ENCODE measurements at regions not wholly inside any gene's neighbourhood (a gene's known extent, or its start where the extent isn't known, plus 50 kb on each side); places are given as distances from the start of the nearest gene placed in this dataset.

DNA sequence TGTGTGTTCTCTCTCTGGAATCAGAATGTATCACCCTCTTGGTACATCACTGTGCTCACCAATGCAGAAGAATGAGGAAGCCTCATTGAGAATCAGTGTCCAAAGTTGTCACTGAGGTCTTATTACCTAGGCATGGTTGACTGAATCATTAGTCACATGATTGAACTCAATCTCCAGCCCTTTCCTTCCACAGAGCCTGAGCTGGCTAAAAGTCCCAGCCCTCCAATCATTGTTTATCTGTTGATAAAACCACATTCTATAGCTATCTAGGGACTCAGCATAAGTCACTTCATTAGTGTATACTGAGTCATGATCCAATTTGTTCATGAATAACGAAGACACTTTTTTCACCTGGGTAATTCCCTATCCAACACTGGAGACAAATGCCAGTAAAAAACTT lies 396.8 kb downstream of the TRAM1L1 start:
- intact Hi-C loops (cut with DNase I; ENCODE audit: low total_unique reads), result no loop called here
- 89 to 96% methylated on average over 1 of the region's 1 CpG for WGBS, 2 donors
- DNase-seq (ENCODE audit: low spot score in 2 of 2), result no peak
- H3K4me3 ChIP-seq (ENCODE audit: low read depth, poor library complexity, severe bottlenecking), result no peak overlapping the region
- TF ChIP-seq, protein P1, sequence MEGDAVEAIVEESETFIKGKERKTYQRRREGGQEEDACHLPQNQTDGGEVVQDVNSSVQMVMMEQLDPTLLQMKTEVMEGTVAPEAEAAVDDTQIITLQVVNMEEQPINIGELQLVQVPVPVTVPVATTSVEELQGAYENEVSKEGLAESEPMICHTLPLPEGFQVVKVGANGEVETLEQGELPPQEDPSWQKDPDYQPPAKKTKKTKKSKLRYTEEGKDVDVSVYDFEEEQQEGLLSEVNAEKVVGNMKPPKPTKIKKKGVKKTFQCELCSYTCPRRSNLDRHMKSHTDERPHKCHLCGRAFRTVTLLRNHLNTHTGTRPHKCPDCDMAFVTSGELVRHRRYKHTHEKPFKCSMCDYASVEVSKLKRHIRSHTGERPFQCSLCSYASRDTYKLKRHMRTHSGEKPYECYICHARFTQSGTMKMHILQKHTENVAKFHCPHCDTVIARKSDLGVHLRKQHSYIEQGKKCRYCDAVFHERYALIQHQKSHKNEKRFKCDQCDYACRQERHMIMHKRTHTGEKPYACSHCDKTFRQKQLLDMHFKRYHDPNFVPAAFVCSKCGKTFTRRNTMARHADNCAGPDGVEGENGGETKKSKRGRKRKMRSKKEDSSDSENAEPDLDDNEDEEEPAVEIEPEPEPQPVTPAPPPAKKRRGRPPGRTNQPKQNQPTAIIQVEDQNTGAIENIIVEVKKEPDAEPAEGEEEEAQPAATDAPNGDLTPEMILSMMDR (IDR thresholded peaks at IDR 0.05), result no peak
- no peak for TF ChIP-seq POLR2A (IDR thresholded peaks at IDR 0.05)

DNA sequence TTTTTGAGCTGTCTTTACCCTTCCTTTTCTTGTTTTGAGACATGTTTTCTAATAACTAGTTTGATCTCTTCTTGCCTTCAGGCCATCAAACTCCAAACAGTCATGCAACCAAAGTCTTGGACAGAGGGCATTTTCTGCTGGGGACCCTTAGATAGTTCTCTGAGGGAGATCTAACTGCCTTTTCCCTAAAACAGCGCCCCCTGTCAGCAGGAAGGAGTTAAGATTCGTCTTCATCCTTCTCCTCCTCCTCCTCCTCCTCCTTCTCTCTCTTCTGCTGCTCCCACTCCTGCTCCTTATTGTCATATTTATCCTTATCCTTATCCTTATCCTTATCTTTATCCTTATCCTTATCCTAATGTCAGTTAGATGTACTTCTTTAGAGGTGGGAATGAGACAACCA lies 417.2 kb downstream of the TRAM1L1 start:
- 31 to 38% methylated on average over 2 of the region's 2 CpGs for WGBS, 2 donors
- DNase-seq (ENCODE audit: low spot score in 2 of 2), result no peak
- no peak for TF ChIP-seq POLR2A (IDR thresholded peaks at IDR 0.05)
- TF ChIP-seq, protein P1 (IDR thresholded peaks at IDR 0.05), result no peak
- H3K4me3 ChIP-seq (ENCODE audit: low read depth, poor library complexity, severe bottlenecking), result no peak overlapping the region
- intact Hi-C loops (cut with DNase I; ENCODE audit: low total_unique reads), result no loop called here

DNA sequence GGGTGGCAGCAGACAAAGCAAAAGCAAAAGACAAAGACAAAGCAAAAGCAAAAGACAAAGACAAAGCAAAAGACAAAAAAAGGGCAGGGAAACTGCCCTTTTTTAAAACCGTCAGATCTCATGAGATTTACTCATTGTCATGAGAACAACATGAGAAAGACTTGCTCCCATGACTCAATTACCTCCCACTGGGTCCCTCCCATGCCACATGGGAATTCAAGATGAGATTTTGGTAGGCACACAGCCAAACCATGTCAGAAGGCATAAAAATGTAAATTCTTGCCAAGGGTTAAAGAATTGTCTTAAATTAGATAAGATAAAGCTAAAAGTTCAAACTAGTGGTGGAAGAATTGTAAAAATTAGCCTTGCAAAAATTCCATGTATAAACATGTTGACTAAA lies 419.7 kb downstream of the TRAM1L1 start:
- 57 to 67% methylated on average over 1 of the region's 1 CpG for WGBS, 2 donors
- no peak for DNase-seq (ENCODE audit: low spot score in 2 of 2)
- TF ChIP-seq POLR2A (IDR thresholded peaks at IDR 0.05), result no peak
- intact Hi-C loops (cut with DNase I; ENCODE audit: low total_unique reads), result no loop called here
- H3K4me3 ChIP-seq (ENCODE audit: low read depth, poor library complexity, severe bottlenecking), result no peak overlapping the region

DNA sequence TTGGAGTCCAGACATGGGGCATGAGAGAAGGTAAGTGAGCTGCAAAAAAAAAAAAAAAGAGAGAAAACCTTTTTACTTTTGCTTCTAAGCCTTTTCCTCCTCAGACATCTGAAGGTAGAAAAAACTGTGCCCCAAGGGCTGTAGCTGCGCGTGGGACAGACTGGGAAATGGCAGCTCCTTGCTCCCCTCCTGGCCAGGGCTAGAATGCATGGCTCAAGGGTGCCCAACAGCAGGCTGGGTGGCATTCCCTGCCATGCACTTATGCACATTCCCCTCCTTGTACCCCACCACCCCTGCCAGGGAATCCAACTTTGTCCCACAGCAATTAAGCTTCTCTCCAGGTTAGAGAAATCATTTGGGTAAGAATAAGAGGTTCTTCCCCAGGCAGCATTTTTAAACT lies 421.2 kb downstream of the TRAM1L1 start:
- TF ChIP-seq POLR2A (IDR thresholded peaks at IDR 0.05), result no peak
- TF ChIP-seq, protein P1 (IDR thresholded peaks at IDR 0.05), result no peak
- H3K4me3 ChIP-seq (ENCODE audit: low read depth, poor library complexity, severe bottlenecking), result no peak overlapping the region
- intact Hi-C loops (cut with DNase I; ENCODE audit: low total_unique reads), result no loop called here
- DNase-seq (ENCODE audit: low spot score in 2 of 2), result no peak
- WGBS, 2 donors, result 43 to 57% methylated on average over 2 of the region's 2 CpGs

DNA sequence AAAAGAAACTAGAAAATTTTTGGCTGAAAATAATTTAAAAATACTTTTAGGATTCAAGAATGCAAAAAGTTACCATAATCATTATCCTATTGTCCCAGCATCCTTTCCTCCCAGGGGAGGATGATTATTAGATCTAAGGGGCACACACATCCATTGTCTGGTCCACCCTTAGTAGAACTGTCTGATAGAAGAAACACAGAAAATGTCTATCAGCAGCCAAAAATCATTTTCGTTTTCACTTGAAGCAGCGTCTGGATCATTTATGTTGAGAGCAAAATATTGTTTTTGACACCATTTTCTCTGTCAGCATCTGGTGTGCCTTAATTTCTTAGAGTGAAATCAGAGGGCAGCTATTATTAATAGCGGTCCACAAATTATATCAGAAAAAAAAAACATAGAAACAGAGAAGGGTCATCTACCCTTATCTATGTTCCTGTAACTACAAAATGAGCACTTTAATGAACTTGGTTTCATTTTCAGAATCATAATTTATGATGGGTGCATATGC lies 446.3 kb downstream of the TRAM1L1 start:
- intact Hi-C loops (cut with DNase I; ENCODE audit: low total_unique reads), result no loop called here

DNA sequence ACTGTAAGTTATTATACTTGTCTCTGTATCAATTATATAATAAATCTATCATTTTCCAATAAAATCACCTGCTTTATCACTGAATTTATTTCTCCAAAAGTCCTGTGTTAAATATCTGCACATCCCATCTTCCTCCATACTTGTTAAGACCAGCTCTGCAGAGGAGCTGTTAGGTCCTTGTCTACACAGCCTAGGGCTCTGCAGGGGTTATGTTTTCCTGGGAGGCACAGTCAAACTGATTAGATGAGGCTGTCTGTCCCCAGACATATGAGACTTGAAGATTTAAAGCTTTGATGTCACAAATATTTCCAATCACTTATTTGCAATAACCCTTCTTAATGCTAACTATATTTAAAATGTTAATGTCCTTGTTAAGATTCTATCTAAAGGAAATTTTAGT lies 446.8 kb downstream of the TRAM1L1 start:
- DNase-seq (ENCODE audit: low spot score in 2 of 2), result no peak
- intact Hi-C loops (cut with DNase I; ENCODE audit: low total_unique reads), result no loop called here
- TF ChIP-seq, protein P1 (IDR thresholded peaks at IDR 0.05), result no peak
- TF ChIP-seq POLR2A (IDR thresholded peaks at IDR 0.05), result no peak
- no peak overlapping the region for H3K4me3 ChIP-seq (ENCODE audit: low read depth, poor library complexity, severe bottlenecking)

More for the DNA sequence above, 446.3 kb downstream of the TRAM1L1 start:
- no peak overlapping the region for H3K4me3 ChIP-seq (ENCODE audit: low read depth, poor library complexity, severe bottlenecking)
- no peak for DNase-seq (ENCODE audit: low spot score in 2 of 2)
- TF ChIP-seq POLR2A (IDR thresholded peaks at IDR 0.05), result no peak
- TF ChIP-seq, protein P1 (IDR thresholded peaks at IDR 0.05), result no peak
- 64 to 65% methylated on average over 3 of the region's 3 CpGs for WGBS, 2 donors

All from lower leg skin (tissue), 4 donors.